Right atrium auricular region (tissue), 2 donors: ENCODE measurements at regions not wholly inside any gene's neighbourhood (a gene's known extent, or its start where the extent isn't known, plus 50 kb on each side); places are given as distances from the start of the nearest gene placed in this dataset.
"Not testable (repeated sequence)": the region's sequence is repeated elsewhere in the genome, so short reads cannot be mapped to it uniquely, and the experiment has no call there.

Source experiments
- DNase-seq: peaks from one replicate; pipeline ENCODE4 v3.0.0-alpha.2; 2019; ENCODE audit warnings: low spot score
- H3K27ac ChIP-seq, 2 donors: fragments of 200-600 bp; sonication (generic); 1 replicate in 1 of 2; 2 replicates in 1 of 2; pipeline ENCODE4 v1.5.1; 2016 to 2019
- H3K27me3 ChIP-seq, 2 donors: fragments of 200-600 bp; sonication (generic); one replicate each; pipeline versions ENCODE4 v1.5.1 to v1.6.0; 2017 to 2019
- H3K36me3 ChIP-seq: fragments of 200-600 bp; sonication (generic); one replicate; pipeline ENCODE4 v1.5.1; 2016
- H3K4me1 ChIP-seq, 2 donors: fragments of 200-600 bp; sonication (generic); one replicate each; pipeline versions ENCODE4 v1.5.1 to v1.6.0; 2017 to 2019
- H3K4me3 ChIP-seq, 2 donors: fragments of 200-600 bp; sonication (generic); 1 replicate in 1 of 2; 2 replicates in 1 of 2; pipeline ENCODE4 v1.5.1; 2017 to 2019; ENCODE audit warnings: mild to moderate bottlenecking in 1 of 2, moderate library complexity in 1 of 2
- H3K9me3 ChIP-seq, 2 donors: fragments of 200-600 bp; sonication (generic); one replicate each; pipeline ENCODE4 v1.5.1; 2019
- CTCF ChIP-seq, 2 donors: fragments of 200-600 bp; sonication (generic); IDR thresholded peaks; one replicate each; pipeline ENCODE4 v1.5.1; 2019; ENCODE audit warnings: antibody characterized with exemption in 2 of 2

- Histone ChIP-seq H3K27me3 (no peaks in the 10 kb centered on the region), H3K4me3 (no peak overlapping the region), H3K36me3 (no peaks in the 10 kb centered on the region), H3K4me1 (no peaks in the 10 kb centered on the region), H3K27ac (no peak overlapping the region), H3K9me3 (no peaks in the 10 kb centered on the region)
- no peak for DNase-seq
- TF ChIP-seq CTCF (IDR thresholded peaks at IDR 0.05): no peak
Observed at GRCh38 chr2:155481141-155481540, 782.6 kb downstream of the KCNJ3 start.

GRCh38 chr2:155472018-155472417 is 773.5 kb downstream of the KCNJ3 start:
- not testable (repeated sequence) for H3K36me3 ChIP-seq, H3K27ac ChIP-seq, H3K4me1 ChIP-seq, H3K9me3 ChIP-seq, H3K27me3 ChIP-seq, DNase-seq, H3K4me3 ChIP-seq

- no peaks in the 10 kb centered on the region for H3K4me1 ChIP-seq
- no peak for TF ChIP-seq CTCF (IDR thresholded peaks at IDR 0.05)
- no peaks in the 10 kb centered on the region for H3K36me3 ChIP-seq
- H3K4me3 ChIP-seq: no peak overlapping the region
- no peak for DNase-seq
- no peaks in the 10 kb centered on the region for H3K9me3 ChIP-seq
- no peak overlapping the region for H3K27ac ChIP-seq
- H3K27me3 ChIP-seq: no peaks in the 10 kb centered on the region
Observed at GRCh38 chr2:155456222-155456621, 757.7 kb downstream of the KCNJ3 start.

- Histone ChIP-seq H3K9me3 (peaks cover 0 to 6% of the 10 kb centered on the region in 2 donors), H3K36me3 (no peaks in the 10 kb centered on the region), H3K27me3 (no peaks in the 10 kb centered on the region), H3K27ac (no peak overlapping the region), H3K4me1 (no peaks in the 10 kb centered on the region), H3K4me3 (no peak overlapping the region)
- no peak for DNase-seq
- TF ChIP-seq CTCF (IDR thresholded peaks at IDR 0.05): no peak
Observed at GRCh38 chr2:155442755-155443372, 744.4 kb downstream of the KCNJ3 start.

- Histone ChIP-seq H3K9me3 (peaks cover 0 to 14% of the 10 kb centered on the region in 2 donors), H3K36me3 (no peaks in the 10 kb centered on the region), H3K27ac (no peak overlapping the region), H3K4me3 (no peak overlapping the region), H3K4me1 (no peaks in the 10 kb centered on the region), H3K27me3 (no peaks in the 10 kb centered on the region)
- DNase-seq: no peak
- TF ChIP-seq CTCF (IDR thresholded peaks at IDR 0.05): no peak
Observed at GRCh38 chr2:155442088-155442487, 743.6 kb downstream of the KCNJ3 start.

- Histone ChIP-seq H3K4me1 (no peaks in the 10 kb centered on the region), H3K4me3 (no peak overlapping the region), H3K36me3 (no peaks in the 10 kb centered on the region), H3K9me3 (peaks cover 0 to 4% of the 10 kb centered on the region in 2 donors), H3K27ac (no peak overlapping the region), H3K27me3 (no peaks in the 10 kb centered on the region)
- no peak for DNase-seq
- no peak for TF ChIP-seq CTCF (IDR thresholded peaks at IDR 0.05)
Observed at GRCh38 chr2:155431004-155431507, 732.6 kb downstream of the KCNJ3 start.
